ENCODE measurements at regions not wholly inside any gene's neighbourhood (a gene's known extent, or its start where the extent isn't known, plus 50 kb on each side); places are given as distances from the start of the nearest gene placed in this dataset.

DNA sequence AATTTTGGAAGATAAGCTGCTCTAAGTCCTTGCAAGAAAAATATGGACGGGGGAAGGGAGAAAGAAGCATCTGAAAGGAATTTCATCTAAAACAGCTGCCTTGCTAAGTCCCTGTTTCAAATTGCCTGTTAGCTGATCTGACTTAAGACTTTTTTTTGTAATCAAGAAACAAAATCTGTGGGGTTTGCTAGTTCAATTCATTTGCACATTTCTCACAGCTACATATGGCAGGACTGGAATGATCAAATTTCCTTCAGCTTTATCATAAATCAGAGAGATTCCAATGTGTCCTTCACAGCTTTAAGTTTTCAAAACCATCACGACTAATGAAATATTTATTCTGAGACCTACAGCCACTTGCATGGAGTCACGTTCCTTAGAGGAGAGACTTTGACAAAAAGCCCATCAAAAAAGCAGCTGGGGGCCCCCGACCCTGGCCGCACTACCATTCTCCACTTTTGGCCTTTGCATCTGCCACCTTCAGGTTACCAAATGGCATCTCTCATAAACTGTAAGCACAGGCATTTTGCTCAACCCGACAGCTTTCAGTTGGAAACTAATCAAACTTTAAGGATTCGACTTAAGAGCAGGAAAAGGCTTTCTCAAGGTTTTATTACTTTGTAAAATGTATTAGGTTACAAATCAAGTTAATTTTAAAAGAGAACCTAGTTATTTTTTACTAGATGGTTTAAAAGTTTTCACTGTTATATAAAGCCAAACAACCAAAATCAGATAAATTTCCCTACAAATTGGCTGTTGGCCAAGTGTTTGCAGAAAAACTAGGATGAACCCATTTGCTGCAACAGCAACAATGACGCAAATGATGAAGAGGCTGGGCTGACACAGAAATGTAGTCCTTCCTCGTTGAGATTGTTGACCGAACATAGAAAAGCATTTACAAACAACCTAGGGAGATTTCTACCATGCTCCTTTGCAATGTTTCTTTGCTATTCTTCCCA is 100.4 kb upstream of the RND3 start:
- Mint-ChIP-seq H3K36me3 (ENCODE audit: low read depth) (no peaks in the 10 kb centered on the region), H3K4me3 (no peak overlapping the region), H3K27ac (no peak overlapping the region), H3K4me1 (no peaks in the 10 kb centered on the region), H3K9me3 (no peaks in the 10 kb centered on the region), H3K27me3 (no peaks in the 10 kb centered on the region)
- ATAC-seq = no peak
- no peak for DNase-seq

DNA sequence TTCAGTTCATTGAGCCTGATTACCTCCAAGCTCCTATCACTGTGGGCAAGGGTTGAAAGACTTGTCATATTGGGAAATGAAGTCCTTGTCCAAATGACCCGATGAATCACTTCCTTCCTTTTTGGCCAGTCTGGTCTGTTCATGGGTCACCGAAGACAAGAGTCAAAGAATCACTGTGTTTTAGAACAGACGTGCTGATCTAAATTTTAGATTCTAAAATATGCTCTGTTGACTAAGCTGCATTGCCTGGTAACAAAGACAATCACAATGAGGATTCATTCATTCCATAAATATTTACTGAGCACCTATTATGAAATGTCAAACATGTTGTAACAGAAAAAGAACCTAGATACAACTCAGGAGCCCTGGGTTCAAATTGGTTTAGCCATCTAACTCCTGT is 99.4 kb upstream of the RND3 start:
- no peaks in the 10 kb centered on the region for H3K27me3 Mint-ChIP-seq
- no peaks in the 10 kb centered on the region for H3K36me3 Mint-ChIP-seq (ENCODE audit: low read depth)
- H3K4me3 Mint-ChIP-seq = no peak overlapping the region
- no peak for ATAC-seq
- H3K27ac Mint-ChIP-seq = no peak overlapping the region
- H3K9me3 Mint-ChIP-seq = no peaks in the 10 kb centered on the region
- DNase-seq = no peak
- H3K4me1 Mint-ChIP-seq = no peaks in the 10 kb centered on the region

DNA sequence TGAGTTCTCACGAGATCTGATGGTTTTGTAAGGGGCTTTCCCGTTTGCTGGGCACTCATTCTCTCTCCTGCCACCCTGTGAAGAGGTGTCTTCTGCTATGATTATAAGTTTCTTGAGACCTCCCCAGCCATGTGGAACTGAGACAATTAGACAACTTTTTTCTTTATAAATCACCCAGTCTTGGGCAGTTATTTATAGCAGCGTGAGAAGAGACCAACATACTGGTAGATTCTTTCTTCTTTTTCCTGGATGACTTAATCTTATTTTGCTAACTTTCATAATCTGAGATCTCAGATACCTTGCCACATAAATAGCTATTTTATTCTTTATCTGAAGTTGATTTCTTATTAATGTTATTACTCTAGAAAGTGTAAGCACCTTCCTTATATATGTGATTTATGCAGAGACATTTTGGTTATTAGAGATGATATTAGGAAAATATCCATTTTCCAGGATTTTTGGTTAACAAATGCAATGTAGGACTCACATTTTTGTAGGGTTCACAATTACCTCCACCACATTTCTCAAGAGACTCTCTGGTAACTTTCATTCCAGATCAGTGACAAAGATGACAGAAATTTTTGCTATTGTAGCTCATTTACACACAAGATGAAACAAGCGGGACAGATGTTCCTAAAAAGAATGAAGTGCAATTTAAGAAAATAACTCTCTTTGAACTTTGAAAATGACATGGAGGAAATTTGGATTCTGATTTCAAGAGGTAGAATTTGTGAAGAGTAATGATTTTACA is 97.9 kb upstream of the RND3 start:
- H3K9me3 Mint-ChIP-seq = no peaks in the 10 kb centered on the region
- DNase-seq (no peak), ATAC-seq (no peak)
- H3K4me3 Mint-ChIP-seq = no peak overlapping the region
- H3K4me1 Mint-ChIP-seq = no peaks in the 10 kb centered on the region
- no peaks in the 10 kb centered on the region for H3K27me3 Mint-ChIP-seq
- no peaks in the 10 kb centered on the region for H3K36me3 Mint-ChIP-seq (ENCODE audit: low read depth)
- H3K27ac Mint-ChIP-seq = no peak overlapping the region

DNA sequence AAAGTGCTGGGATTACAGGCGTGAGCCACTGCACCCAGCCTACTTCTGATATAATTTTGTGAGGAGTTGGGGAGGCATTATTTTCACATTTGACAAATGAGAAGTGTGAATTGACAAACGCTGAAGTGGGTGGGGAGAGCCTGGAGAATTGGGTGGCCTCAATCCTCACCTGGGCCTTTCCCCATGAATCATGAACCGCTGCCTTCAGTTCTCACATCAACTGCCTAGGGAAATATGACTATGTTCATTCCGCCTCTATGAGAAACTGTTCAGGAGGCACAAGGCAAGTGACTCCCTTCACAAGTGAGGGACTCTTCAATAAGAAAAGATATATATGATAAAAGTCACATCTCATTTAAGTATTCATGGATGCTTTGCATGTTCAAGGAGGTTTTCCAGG is 96.6 kb upstream of the RND3 start:
- H3K27ac Mint-ChIP-seq = no peak overlapping the region
- H3K27me3 Mint-ChIP-seq = no peaks in the 10 kb centered on the region
- no peaks in the 10 kb centered on the region for H3K4me1 Mint-ChIP-seq
- ATAC-seq = no peak
- peaks cover under 1% of the 10 kb centered on the region for H3K36me3 Mint-ChIP-seq (ENCODE audit: low read depth)
- no peak for DNase-seq
- H3K9me3 Mint-ChIP-seq = peaks cover 7% of the 10 kb centered on the region
- H3K4me3 Mint-ChIP-seq = no peak overlapping the region

DNA sequence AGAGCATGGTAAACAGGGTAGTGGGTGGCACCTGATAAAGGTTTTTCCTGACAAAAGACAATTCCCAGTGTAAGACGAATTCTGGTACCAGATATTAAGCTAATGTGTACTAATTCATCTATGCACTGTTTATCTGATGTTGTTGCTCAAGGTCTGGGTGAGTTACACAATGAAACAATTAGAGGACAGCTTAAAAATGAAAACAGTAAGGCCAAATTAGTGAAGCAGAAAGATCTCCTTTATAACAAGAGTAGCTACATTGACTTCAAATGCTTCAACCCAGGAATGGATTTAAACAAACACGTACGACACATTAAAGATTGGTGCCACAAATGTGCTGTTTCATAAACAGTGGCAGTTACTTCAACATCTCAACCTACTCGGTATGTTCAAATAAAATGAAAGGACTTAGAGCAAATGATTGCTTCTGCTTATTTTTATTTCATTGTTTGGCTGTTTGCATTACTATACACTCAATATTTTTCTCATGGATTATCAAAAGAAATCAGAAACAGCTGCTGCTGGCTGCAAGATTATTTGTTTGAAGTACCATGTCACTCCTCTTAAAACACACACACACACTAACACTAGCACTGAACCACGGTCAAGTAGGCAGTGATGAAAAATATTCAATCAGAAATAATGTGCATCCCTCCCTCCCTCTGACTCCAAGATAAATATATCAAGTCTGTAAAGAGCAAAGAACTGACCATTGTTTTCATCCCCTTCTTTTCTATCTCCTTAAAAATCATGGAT is 94.4 kb upstream of the RND3 start:
- H3K36me3 Mint-ChIP-seq (ENCODE audit: low read depth) = peaks cover 2% of the 10 kb centered on the region
- H3K9me3 Mint-ChIP-seq = peaks cover 19% of the 10 kb centered on the region
- no peaks in the 10 kb centered on the region for H3K4me1 Mint-ChIP-seq
- ATAC-seq (no peak), DNase-seq (no peak)
- no peaks in the 10 kb centered on the region for H3K27me3 Mint-ChIP-seq
- H3K27ac Mint-ChIP-seq = no peak overlapping the region
- no peak overlapping the region for H3K4me3 Mint-ChIP-seq

DNA sequence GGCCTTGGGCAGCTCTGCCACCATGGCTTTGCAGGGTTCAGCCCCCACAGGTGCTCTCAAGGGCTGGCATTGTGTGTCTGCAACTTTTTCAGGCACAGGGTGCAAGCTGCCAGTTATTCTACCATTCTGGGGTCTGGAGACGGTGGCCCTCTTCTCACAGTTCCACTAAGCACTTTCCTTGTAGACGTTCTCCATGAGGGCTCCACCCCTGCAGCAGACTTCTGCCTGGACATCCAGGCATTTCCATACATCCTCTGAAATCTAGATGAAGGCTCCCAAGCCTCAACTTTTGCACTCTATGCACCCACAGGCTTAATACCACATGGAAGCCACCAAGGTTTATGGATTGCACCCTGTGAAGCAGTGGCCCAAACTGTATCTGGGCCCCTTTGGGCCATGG is 91.0 kb upstream of the RND3 start:
- Mint-ChIP-seq H3K9me3 (peaks cover 19% of the 10 kb centered on the region), H3K27ac (no peak overlapping the region), H3K4me3 (no peak overlapping the region), H3K27me3 (no peaks in the 10 kb centered on the region), H3K36me3 (ENCODE audit: low read depth) (peaks cover 2% of the 10 kb centered on the region), H3K4me1 (no peaks in the 10 kb centered on the region)
- ATAC-seq (no peak), DNase-seq (no peak)

DNA sequence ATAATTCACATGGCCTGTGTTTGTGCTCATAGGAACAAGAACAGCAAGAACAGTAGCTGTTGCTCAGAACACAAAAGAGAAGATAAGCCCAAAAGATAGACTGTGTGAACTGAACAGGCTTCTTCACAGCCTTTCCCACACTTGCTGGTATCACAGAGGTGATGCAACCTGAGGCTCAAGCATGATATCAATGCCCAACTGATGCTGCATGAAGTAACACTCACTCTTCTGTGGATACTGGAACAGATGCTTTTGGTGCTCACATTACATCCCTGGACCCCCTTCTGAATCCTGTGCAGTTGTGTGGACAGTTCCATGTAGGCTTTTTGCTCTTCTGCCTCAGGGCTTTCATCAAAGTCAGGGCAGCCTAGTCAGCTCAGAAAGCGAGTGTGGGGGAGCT is 88.4 kb upstream of the RND3 start:
- peaks cover 19% of the 10 kb centered on the region for H3K9me3 Mint-ChIP-seq
- ATAC-seq (no peak), DNase-seq (no peak)
- H3K4me3 Mint-ChIP-seq = no peak overlapping the region
- H3K4me1 Mint-ChIP-seq = no peaks in the 10 kb centered on the region
- H3K27me3 Mint-ChIP-seq = no peaks in the 10 kb centered on the region
- peaks cover 2% of the 10 kb centered on the region for H3K36me3 Mint-ChIP-seq (ENCODE audit: low read depth)
- no peak overlapping the region for H3K27ac Mint-ChIP-seq

DNA sequence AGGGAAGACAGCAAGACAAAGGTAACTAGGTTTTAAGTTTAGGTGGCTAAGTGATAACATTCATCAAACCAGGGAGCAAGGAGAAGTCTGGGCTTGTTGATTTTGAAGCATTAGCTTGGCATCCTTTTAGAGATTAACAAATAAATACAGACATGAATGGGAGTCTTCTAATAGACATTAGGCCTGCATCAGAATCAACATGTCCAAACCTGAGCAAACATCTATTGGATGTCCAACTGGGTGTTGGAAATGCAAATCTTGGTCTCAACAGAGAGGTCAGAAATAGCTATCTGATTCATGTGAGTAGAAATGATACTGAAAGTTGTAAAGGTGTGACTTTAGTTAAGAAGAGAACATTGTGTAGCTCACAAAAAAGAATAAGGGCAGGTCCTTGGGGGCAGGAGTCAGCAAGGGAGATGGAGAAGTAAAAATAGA is 85.5 kb upstream of the RND3 start:
- no peaks in the 10 kb centered on the region for H3K27me3 Mint-ChIP-seq
- H3K27ac Mint-ChIP-seq = no peak overlapping the region
- no peaks in the 10 kb centered on the region for H3K36me3 Mint-ChIP-seq (ENCODE audit: low read depth)
- DNase-seq (no peak), ATAC-seq (no peak)
- peaks cover 6% of the 10 kb centered on the region for H3K9me3 Mint-ChIP-seq
- H3K4me3 Mint-ChIP-seq = no peak overlapping the region
- no peaks in the 10 kb centered on the region for H3K4me1 Mint-ChIP-seq

DNA sequence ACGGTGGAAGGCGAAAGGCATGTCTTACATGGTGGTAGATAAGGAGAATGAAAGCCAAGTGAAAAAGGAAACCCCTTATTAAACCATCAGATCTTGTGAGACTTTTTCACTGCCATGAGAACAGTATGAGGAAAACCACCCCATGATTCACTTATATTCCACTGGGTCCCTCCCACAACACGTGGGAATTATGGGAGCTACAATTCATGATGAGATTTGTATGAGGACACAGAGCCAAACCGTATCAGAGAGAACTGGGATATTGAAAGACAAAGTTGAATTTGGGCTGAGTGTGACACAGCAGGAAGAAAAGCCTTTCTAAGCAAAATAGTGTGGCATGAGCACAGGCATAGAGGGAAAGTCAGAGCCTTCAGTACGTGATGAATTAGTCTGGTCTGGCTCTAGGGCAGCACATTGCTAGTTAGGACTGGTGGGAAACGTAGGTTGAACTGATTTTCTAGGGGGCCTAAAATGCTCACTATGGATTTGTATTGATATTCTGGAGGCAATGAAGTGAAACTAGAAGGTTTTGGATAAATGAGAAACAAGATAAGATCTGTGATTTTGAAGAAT is 84.8 kb upstream of the RND3 start:
- no peak for ATAC-seq
- Mint-ChIP-seq H3K27me3 (no peaks in the 10 kb centered on the region), H3K4me1 (no peaks in the 10 kb centered on the region), H3K9me3 (no peaks in the 10 kb centered on the region), H3K36me3 (ENCODE audit: low read depth) (no peaks in the 10 kb centered on the region), H3K4me3 (no peak overlapping the region), H3K27ac (no peak overlapping the region)
- no peak for DNase-seq

DNA sequence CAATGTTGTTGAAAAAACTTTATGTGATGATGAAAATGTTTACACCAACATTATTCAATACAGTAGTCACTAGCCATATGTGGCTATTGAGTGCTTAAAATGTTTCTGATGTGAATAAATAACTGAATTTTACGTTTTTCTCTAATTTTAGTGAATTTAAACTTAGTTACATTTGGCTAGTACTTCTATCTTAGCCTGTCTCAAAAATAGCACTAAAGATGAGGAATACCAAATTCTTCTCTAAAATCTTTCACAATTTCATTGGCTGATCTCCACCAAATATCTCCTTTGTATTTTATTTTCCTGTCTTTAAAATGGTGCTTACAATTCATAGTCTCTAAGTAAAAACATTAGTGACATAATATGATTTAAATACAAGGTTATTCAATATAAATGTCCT is 83.7 kb upstream of the RND3 start:
- Mint-ChIP-seq H3K27ac (no peak overlapping the region), H3K4me1 (no peaks in the 10 kb centered on the region), H3K4me3 (no peak overlapping the region), H3K27me3 (no peaks in the 10 kb centered on the region), H3K9me3 (no peaks in the 10 kb centered on the region), H3K36me3 (ENCODE audit: low read depth) (no peaks in the 10 kb centered on the region)
- no peak for DNase-seq
- ATAC-seq = no peak

DNA sequence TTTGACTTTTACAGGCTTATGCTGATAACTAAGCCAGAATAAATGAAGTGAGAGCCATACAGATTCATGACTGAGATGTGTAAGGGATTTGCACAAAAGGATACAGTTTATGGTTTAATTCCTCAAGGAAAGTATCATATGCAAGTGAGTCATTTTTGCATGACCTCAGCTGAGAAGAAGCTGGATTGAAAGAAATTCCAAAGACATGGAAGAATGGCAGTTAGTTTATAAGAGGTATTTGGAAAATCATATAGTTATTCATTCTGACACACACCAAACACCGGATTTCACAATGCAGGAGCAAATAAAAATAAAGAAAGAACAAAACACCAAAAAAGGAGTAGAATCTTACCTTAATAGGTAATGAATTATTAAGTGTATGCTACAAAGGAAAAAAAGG is 83.2 kb upstream of the RND3 start:
- DNase-seq (no peak), ATAC-seq (no peak)
- no peaks in the 10 kb centered on the region for H3K4me1 Mint-ChIP-seq
- H3K27ac Mint-ChIP-seq = no peak overlapping the region
- H3K27me3 Mint-ChIP-seq = no peaks in the 10 kb centered on the region
- H3K36me3 Mint-ChIP-seq (ENCODE audit: low read depth) = no peaks in the 10 kb centered on the region
- H3K4me3 Mint-ChIP-seq = no peak overlapping the region
- H3K9me3 Mint-ChIP-seq = no peaks in the 10 kb centered on the region

DNA sequence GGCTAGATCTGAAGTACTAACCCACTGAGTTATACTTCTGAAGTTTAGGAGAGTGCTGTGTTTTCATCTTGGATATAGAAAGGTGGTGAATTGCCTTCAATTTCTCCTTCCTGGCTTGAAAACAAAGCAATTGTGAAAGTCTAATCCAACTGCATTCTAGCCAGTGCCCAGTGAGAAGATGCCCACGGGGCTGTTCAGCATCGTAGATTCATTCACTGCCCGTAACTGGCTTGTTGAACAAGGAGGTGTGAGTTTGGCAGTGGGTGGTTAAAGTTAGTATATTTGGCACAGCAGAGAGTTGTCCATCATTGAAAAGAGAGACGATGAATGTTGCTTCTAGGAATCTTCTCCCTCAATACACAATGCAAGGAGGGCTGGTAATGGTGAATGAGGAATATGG is 82.3 kb upstream of the RND3 start:
- ATAC-seq = no peak
- Mint-ChIP-seq H3K4me1 (no peaks in the 10 kb centered on the region), H3K9me3 (no peaks in the 10 kb centered on the region), H3K27me3 (no peaks in the 10 kb centered on the region), H3K36me3 (ENCODE audit: low read depth) (no peaks in the 10 kb centered on the region), H3K4me3 (no peak overlapping the region), H3K27ac (no peak overlapping the region)
- DNase-seq = no peak

DNA sequence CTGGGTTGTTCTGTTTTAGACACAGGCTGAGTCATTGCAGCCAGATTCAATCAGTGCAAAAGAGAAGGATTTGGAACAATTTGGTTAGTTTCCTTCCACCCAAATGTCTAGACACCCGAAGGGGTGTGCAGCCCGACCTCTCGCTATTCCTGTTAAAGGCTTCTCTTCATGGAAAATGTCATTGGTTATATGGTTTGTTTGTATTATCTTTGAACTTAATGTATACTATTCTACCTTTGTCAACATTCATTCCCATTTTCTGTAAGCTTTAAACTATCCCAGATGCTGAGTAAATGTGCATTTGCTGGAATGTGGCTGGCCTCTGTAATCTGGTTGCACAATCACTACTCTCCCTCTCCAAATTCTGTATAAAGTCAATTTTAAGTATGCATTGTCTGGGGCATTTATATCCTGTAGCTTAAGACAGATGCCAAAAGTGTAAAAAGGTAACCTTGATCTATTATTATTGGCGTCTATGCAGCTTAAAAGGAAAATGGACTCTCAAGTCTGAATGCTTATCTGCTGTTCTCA is 80.4 kb upstream of the RND3 start:
- Mint-ChIP-seq H3K9me3 (no peaks in the 10 kb centered on the region), H3K36me3 (ENCODE audit: low read depth) (no peaks in the 10 kb centered on the region), H3K27ac (no peak overlapping the region), H3K4me1 (no peaks in the 10 kb centered on the region), H3K27me3 (no peaks in the 10 kb centered on the region), H3K4me3 (no peak overlapping the region)
- DNase-seq (no peak), ATAC-seq (no peak)

DNA sequence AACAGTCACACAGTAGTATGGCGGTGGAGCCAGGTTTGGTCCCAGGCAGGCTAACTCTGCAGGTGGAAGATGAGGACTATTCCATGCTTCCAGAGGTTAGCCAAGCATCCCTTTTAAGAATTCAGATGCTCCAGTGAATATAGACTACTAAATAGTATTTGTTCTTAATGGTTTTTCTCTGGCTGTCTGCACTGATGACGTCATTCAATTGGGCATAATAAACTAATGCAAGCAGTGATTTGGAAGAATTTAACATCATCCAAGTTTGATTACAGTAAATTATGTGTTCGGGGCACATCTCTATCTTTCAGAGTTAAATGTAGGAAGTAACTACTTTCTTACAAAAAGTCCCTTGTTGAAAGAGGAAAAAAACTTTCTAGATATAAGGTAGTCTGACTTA is 78.8 kb upstream of the RND3 start:
- ATAC-seq (no peak), DNase-seq (no peak)
- H3K4me1 Mint-ChIP-seq = no peaks in the 10 kb centered on the region
- no peaks in the 10 kb centered on the region for H3K9me3 Mint-ChIP-seq
- H3K36me3 Mint-ChIP-seq (ENCODE audit: low read depth) = no peaks in the 10 kb centered on the region
- H3K27me3 Mint-ChIP-seq = no peaks in the 10 kb centered on the region
- no peak overlapping the region for H3K27ac Mint-ChIP-seq
- H3K4me3 Mint-ChIP-seq = no peak overlapping the region

Measured in activated naive CD8-positive, alpha-beta T cell treated with anti-CD3 and anti-CD28 coated beads, Interleukin-2, amount 50 U/mL, for 24 hours (primary cell).